ENCODE measurements at regions not wholly inside any gene's neighbourhood (a gene's known extent, or its start where the extent isn't known, plus 50 kb on each side); places are given as distances from the start of the nearest gene placed in this dataset.

DNA sequence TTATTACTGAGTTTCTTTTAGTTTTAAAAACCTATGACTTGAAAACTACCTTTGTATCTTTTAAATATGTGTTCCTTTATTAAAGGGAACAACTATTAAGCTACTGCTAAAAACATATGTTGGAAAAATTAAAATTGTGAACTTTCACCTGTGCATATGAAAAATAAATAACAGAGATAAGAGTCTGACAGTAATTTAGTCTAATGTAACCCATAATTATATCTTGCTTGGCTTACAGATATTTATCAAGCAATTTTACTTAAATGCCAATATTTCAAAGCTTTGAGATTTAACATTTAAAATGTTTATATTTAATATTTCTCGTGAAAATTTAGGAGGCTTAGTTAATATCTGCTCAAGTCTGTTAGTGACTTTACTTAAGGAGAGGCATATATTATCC, 309.8 kb downstream of the CCER1 start:
- no peak for DNase-seq (ENCODE audit: low read depth)
- H3K4me3 ChIP-seq (ENCODE audit: control insufficient read depth, low read depth, low read length): no peak overlapping the region
- TF ChIP-seq, protein P1, sequence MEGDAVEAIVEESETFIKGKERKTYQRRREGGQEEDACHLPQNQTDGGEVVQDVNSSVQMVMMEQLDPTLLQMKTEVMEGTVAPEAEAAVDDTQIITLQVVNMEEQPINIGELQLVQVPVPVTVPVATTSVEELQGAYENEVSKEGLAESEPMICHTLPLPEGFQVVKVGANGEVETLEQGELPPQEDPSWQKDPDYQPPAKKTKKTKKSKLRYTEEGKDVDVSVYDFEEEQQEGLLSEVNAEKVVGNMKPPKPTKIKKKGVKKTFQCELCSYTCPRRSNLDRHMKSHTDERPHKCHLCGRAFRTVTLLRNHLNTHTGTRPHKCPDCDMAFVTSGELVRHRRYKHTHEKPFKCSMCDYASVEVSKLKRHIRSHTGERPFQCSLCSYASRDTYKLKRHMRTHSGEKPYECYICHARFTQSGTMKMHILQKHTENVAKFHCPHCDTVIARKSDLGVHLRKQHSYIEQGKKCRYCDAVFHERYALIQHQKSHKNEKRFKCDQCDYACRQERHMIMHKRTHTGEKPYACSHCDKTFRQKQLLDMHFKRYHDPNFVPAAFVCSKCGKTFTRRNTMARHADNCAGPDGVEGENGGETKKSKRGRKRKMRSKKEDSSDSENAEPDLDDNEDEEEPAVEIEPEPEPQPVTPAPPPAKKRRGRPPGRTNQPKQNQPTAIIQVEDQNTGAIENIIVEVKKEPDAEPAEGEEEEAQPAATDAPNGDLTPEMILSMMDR (conservative IDR thresholded peaks at IDR 0.05; ENCODE audit: control insufficient read depth, insufficient read depth, low read depth, low read length): no peak

DNA sequence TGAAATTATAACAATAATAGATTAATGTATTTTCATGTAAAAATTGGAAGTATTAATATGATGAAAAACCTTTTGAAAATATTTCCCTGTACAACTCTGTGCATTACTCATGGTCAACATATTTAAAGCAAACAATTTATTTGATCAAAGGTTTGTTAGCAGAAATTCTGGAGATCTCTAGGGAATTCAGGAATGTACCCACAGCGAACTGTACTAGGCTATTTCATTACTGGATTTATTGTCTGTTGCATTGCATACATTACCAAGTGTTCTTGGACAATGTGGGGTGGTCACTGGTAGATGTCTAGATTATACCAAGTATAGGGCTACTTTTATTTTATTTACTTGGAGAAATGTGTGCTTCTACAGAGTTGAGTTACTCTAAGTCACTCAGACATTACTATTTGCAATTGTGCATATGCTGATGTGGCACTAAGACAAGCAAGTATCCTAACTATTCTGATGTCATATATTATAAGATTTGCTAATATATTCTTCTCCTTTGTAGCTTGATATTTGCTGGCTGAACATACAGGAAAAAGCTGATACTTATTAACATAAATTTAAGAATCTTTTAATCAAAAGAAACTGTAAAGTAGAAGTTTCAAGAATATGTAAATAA, 323.3 kb downstream of the CCER1 start:
- TF ChIP-seq, protein P1 (conservative IDR thresholded peaks at IDR 0.05; ENCODE audit: control insufficient read depth, insufficient read depth, low read depth, low read length): no peak
- DNase-seq (ENCODE audit: low read depth): peak; percentile 21
- no peak overlapping the region for H3K4me3 ChIP-seq (ENCODE audit: control insufficient read depth, low read depth, low read length)

GRCh38 chr12:90630006-90630405, 325.0 kb downstream of the CCER1 start:
- no peak for DNase-seq (ENCODE audit: low read depth)
- TF ChIP-seq, protein P1 (conservative IDR thresholded peaks at IDR 0.05; ENCODE audit: control insufficient read depth, insufficient read depth, low read depth, low read length): no peak
- no peak overlapping the region for H3K4me3 ChIP-seq (ENCODE audit: control insufficient read depth, low read depth, low read length)

- DNase-seq (ENCODE audit: low read depth): no peak
- TF ChIP-seq, protein P1 (conservative IDR thresholded peaks at IDR 0.05; ENCODE audit: control insufficient read depth, insufficient read depth, low read depth, low read length): no peak
- H3K4me3 ChIP-seq (ENCODE audit: control insufficient read depth, low read depth, low read length): no peak overlapping the region
Measured at GRCh38 chr12:90628213-90628612, 326.8 kb downstream of the CCER1 start.

GRCh38 chr12:90627180-90627896, 327.6 kb downstream of the CCER1 start:
- TF ChIP-seq, protein P1 (conservative IDR thresholded peaks at IDR 0.05; ENCODE audit: control insufficient read depth, insufficient read depth, low read depth, low read length): no peak
- no peak overlapping the region for H3K4me3 ChIP-seq (ENCODE audit: control insufficient read depth, low read depth, low read length)
- peak; percentile 80 for DNase-seq (ENCODE audit: low read depth)

DNA sequence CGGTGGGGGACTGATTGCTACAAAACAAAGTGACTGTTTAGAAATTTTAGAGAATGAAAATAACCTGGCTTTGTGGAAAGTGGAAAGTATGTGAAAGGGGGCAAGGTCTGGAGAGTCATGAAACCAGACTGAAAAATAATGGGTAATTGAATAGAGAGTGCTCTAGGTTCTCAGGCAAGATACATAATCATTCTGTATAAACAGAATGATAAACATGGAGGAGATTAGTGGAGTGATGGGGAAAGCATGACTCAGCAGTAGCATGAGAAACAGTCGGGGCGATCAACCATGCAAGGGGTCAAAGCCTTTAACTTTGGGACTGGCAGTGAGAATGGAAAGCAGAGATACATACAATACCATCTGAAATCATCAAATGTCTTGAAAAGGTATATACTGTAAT, 332.5 kb downstream of the CCER1 start:
- DNase-seq (ENCODE audit: low read depth): peak; percentile 44
- H3K4me3 ChIP-seq (ENCODE audit: control insufficient read depth, low read depth, low read length): no peak overlapping the region
- TF ChIP-seq, protein P1 (conservative IDR thresholded peaks at IDR 0.05; ENCODE audit: control insufficient read depth, insufficient read depth, low read depth, low read length): no peak

Measured in fibroblast of mammary gland (primary cell).